Muscle of leg (tissue), 3 donors: ENCODE measurements at regions not wholly inside any gene's neighbourhood (a gene's known extent, or its start where the extent isn't known, plus 50 kb on each side); places are given as distances from the start of the nearest gene placed in this dataset.
"Not testable (repeated sequence)": the region's sequence is repeated elsewhere in the genome, so short reads cannot be mapped to it uniquely, and the experiment has no call there.

Source experiments
- DNase-seq: peaks from one replicate; pipeline ENCODE4 v3.0.0; 2013
- H3K27ac ChIP-seq: one replicate; pipeline ENCODE4 v1.5.1; 2013; ENCODE audit warnings: mild to moderate bottlenecking, low read length, control low read depth
- H3K27me3 ChIP-seq: one replicate; pipeline ENCODE4 v1.6.1; 2013; ENCODE audit warnings: low read length; ENCODE audit not compliant: control insufficient read depth, insufficient read depth
- H3K36me3 ChIP-seq: one replicate; pipeline ENCODE4 v1.6.1; 2013; ENCODE audit warnings: low read length; ENCODE audit not compliant: control insufficient read depth, insufficient read depth
- H3K4me1 ChIP-seq: one replicate; pipeline ENCODE4 v1.6.1; 2013; ENCODE audit warnings: low read length; ENCODE audit not compliant: control insufficient read depth, insufficient read depth
- H3K4me3 ChIP-seq: one replicate; pipeline ENCODE4 v1.5.1; 2013; ENCODE audit warnings: low read length, control low read depth
- H3K9me3 ChIP-seq: replicated peaks from 2 replicates; pipeline ENCODE4 v1.6.1; 2013; ENCODE audit warnings: low read depth, low read length; ENCODE audit not compliant: control insufficient read depth
- WGBS: methylation state at CpG from one replicate; pipeline ENCODE4 v1.1.5; 2013; ENCODE audit warnings: missing lambda C conversion rate; ENCODE audit not compliant: insufficient coverage; 5-methylcytosine and 5-hydroxymethylcytosine counted together

GRCh38 chr6:8628063-8628462, 192.7 kb upstream of the SLC35B3 start:
- Histone ChIP-seq H3K4me3 (no peak overlapping the region), H3K36me3 (no peaks in the 10 kb centered on the region), H3K27me3 (no peaks in the 10 kb centered on the region), H3K27ac (no peak overlapping the region), H3K9me3 (no peaks in the 10 kb centered on the region), H3K4me1 (no peaks in the 10 kb centered on the region)
- no peak for DNase-seq

GRCh38 chr6:8627085-8627861, 191.9 kb upstream of the SLC35B3 start:
- no peak overlapping the region for H3K4me3 ChIP-seq
- DNase-seq: peak; percentile 9
- 100% methylated on average over 1 of the region's 2 CpGs for WGBS
- no peak overlapping the region for H3K27ac ChIP-seq
- no peaks in the 10 kb centered on the region for H3K36me3 ChIP-seq
- no peaks in the 10 kb centered on the region for H3K9me3 ChIP-seq
- no peaks in the 10 kb centered on the region for H3K27me3 ChIP-seq
- no peaks in the 10 kb centered on the region for H3K4me1 ChIP-seq

DNA sequence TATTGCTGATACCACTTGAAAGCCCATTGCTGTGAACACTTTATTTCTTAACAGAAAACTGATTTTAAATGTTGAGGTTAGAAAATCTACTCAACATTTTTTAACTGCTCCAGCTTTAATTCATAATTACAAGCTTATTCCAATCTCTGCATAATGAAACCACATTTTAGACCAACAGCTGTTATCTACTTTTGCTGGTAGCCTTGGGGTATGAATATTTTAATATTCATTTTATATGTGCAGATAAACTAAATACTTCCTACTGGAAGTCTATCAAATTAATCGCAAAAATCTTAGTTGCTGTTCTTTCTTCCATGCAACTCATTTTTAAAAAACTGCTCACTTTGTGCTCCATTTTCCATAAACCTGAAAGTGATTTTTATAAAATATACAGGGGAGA, 189.3 kb upstream of the SLC35B3 start:
- H3K27me3 ChIP-seq: no peaks in the 10 kb centered on the region
- H3K4me1 ChIP-seq: no peaks in the 10 kb centered on the region
- H3K27ac ChIP-seq: no peak overlapping the region
- H3K9me3 ChIP-seq: no peaks in the 10 kb centered on the region
- no peak for DNase-seq
- H3K36me3 ChIP-seq: no peaks in the 10 kb centered on the region
- no peak overlapping the region for H3K4me3 ChIP-seq
- WGBS: no CpG with 5 or more reads among the region's 1 CpG

DNA sequence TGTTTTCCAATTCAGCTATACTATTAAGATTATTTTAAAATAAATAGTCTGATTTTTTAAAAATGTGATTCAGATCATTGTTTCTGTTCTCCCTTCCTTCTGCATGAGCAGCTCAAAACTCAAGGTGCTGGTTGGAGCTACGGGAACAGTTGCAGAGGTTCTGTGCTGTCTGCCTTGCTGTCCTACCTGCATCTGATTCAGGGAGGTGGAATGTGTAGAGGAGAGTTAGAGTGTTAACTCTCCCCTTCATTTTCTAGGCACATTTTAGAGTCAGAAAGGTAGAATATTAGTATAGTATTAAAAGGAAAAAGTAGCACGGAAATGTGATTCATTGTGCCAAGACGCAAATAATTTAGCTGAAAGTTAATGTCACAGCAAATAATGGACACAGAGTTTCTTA, 188.1 kb upstream of the SLC35B3 start:
- Histone ChIP-seq H3K27me3 (no peaks in the 10 kb centered on the region), H3K9me3 (no peaks in the 10 kb centered on the region), H3K27ac (no peak overlapping the region), H3K4me3 (no peak overlapping the region), H3K4me1 (no peaks in the 10 kb centered on the region), H3K36me3 (no peaks in the 10 kb centered on the region)
- DNase-seq: no peak
- WGBS: no CpG with 5 or more reads among the region's 3 CpGs

- Histone ChIP-seq H3K36me3 (no peaks in the 10 kb centered on the region), H3K4me1 (no peaks in the 10 kb centered on the region), H3K27me3 (no peaks in the 10 kb centered on the region), H3K9me3 (no peaks in the 10 kb centered on the region), H3K27ac (no peak overlapping the region), H3K4me3 (no peak overlapping the region)
- 96% methylated on average over 6 of the region's 8 CpGs for WGBS
- no peak for DNase-seq
Observed at GRCh38 chr6:8619853-8620252, 184.5 kb upstream of the SLC35B3 start.

- not testable (repeated sequence) for H3K27me3 ChIP-seq, H3K4me1 ChIP-seq, H3K36me3 ChIP-seq, H3K9me3 ChIP-seq, H3K4me3 ChIP-seq, H3K27ac ChIP-seq, DNase-seq
- 82% methylated on average over 3 of the region's 5 CpGs for WGBS
Observed at GRCh38 chr6:8619408-8619807, 184.1 kb upstream of the SLC35B3 start.

GRCh38 chr6:8608737-8609136, 173.4 kb upstream of the SLC35B3 start:
- Histone ChIP-seq H3K9me3 (no peaks in the 10 kb centered on the region), H3K27ac (no peak overlapping the region), H3K36me3 (no peaks in the 10 kb centered on the region), H3K4me3 (no peak overlapping the region), H3K27me3 (no peaks in the 10 kb centered on the region), H3K4me1 (no peaks in the 10 kb centered on the region)
- no peak for DNase-seq
- no CpG with 5 or more reads among the region's 5 CpGs for WGBS

GRCh38 chr6:8589941-8590729, 154.8 kb upstream of the SLC35B3 start:
- DNase-seq: no peak
- Histone ChIP-seq H3K36me3 (no peaks in the 10 kb centered on the region), H3K4me1 (no peaks in the 10 kb centered on the region), H3K27me3 (no peaks in the 10 kb centered on the region), H3K9me3 (no peaks in the 10 kb centered on the region), H3K27ac (no peak overlapping the region), H3K4me3 (no peak overlapping the region)
- WGBS: no CpG with 5 or more reads among the region's 7 CpGs

- no peak overlapping the region for H3K27ac ChIP-seq
- H3K27me3 ChIP-seq: no peaks in the 10 kb centered on the region
- H3K9me3 ChIP-seq: no peaks in the 10 kb centered on the region
- DNase-seq: no peak
- H3K4me1 ChIP-seq: no peaks in the 10 kb centered on the region
- no CpG with 5 or more reads among the region's 1 CpG for WGBS
- no peaks in the 10 kb centered on the region for H3K36me3 ChIP-seq
- H3K4me3 ChIP-seq: no peak overlapping the region
Observed at GRCh38 chr6:8588176-8588575, 152.8 kb upstream of the SLC35B3 start.

DNA sequence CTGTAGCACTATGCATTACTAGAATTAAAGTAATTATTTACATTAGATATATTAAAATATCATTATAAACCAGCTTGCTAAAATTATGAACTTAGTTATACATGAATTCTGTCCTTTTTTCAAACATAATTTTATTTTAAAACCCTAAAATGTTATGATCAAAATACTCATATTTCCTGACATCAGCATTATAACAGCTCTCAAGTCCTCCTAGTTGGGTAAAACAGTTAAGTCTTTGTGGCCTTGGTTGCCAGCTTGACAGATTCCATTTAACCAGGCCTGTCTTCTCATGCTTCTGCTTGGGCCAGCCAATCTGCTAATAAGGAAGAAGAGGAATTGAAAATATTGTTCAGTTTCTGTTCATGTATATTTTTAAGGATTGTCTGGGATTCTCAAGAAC, 147.9 kb upstream of the SLC35B3 start:
- Histone ChIP-seq H3K36me3 (no peaks in the 10 kb centered on the region), H3K4me1 (no peaks in the 10 kb centered on the region), H3K9me3 (no peaks in the 10 kb centered on the region), H3K27ac (no peak overlapping the region), H3K4me3 (no peak overlapping the region), H3K27me3 (no peaks in the 10 kb centered on the region)
- DNase-seq: no peak
